HFFc6 (cell line): ENCODE measurements at regions not wholly inside any gene's neighbourhood (a gene's known extent, or its start where the extent isn't known, plus 50 kb on each side); places are given as distances from the start of the nearest gene placed in this dataset.

Source experiments
- DNase-seq: peaks from one replicate; pipeline ENCODE4 v3.0.0-alpha.2; 2018
- H3K27ac Mint-ChIP-seq: 2 replicates; pipeline ENCODE4 v1.8.0; 2020; ENCODE audit warnings: mild to moderate bottlenecking, mixed read lengths
- H3K27me3 Mint-ChIP-seq: 2 replicates; pipeline ENCODE4 v1.8.0; 2021; ENCODE audit warnings: mild to moderate bottlenecking, moderate library complexity, mixed read lengths; ENCODE audit not compliant: insufficient read depth
- H3K36me3 Mint-ChIP-seq: 2 replicates; pipeline ENCODE4 v1.8.0; 2021; ENCODE audit warnings: low read depth, mixed read lengths
- H3K4me1 Mint-ChIP-seq: 2 replicates; pipeline ENCODE4 v1.8.0; 2020; ENCODE audit warnings: low read depth, mixed read lengths
- H3K4me3 Mint-ChIP-seq: 2 replicates; pipeline ENCODE4 v1.8.0; 2020; ENCODE audit warnings: mild to moderate bottlenecking, moderate library complexity, mixed read lengths
- H3K9me3 Mint-ChIP-seq: 2 replicates; pipeline ENCODE4 v1.8.0; 2020; ENCODE audit warnings: mild to moderate bottlenecking, mixed read lengths
- TF ChIP-seq, protein P1 (sequence below): fragments of 200-600 bp; sonication (generic); IDR thresholded peaks from 2 replicates; pipeline ENCODE4 v1.5.0; 2021; ENCODE audit warnings: antibody characterized with exemption, mild to moderate bottlenecking

DNA sequence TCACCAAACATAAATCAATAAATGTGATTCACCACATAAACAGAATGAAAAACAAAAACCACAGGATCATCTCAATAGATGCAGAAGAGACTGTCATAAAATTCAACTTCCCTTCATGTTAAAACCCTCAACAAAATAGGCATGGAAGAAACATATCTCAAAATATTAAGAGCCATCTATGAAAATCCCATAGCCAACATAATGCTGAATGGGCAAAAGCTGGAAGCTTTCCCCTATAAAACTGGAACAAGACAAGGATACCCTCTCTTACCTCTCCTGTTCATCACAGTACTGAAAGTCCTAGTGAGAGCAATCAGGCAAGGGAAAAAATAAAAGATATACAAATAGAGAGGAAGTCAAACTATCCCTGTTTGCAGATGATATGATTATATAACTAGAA, 806.1 kb upstream of the MIR17HG start:
- peaks cover 3% of the 10 kb centered on the region for H3K9me3 Mint-ChIP-seq
- peaks cover 2% of the 10 kb centered on the region; the same call in 1 of the 2 replicates for H3K27me3 Mint-ChIP-seq
- peaks cover 16% of the 10 kb centered on the region for H3K36me3 Mint-ChIP-seq
- H3K4me3 Mint-ChIP-seq: no peak overlapping the region
- DNase-seq: no peak
- TF ChIP-seq, protein P1, sequence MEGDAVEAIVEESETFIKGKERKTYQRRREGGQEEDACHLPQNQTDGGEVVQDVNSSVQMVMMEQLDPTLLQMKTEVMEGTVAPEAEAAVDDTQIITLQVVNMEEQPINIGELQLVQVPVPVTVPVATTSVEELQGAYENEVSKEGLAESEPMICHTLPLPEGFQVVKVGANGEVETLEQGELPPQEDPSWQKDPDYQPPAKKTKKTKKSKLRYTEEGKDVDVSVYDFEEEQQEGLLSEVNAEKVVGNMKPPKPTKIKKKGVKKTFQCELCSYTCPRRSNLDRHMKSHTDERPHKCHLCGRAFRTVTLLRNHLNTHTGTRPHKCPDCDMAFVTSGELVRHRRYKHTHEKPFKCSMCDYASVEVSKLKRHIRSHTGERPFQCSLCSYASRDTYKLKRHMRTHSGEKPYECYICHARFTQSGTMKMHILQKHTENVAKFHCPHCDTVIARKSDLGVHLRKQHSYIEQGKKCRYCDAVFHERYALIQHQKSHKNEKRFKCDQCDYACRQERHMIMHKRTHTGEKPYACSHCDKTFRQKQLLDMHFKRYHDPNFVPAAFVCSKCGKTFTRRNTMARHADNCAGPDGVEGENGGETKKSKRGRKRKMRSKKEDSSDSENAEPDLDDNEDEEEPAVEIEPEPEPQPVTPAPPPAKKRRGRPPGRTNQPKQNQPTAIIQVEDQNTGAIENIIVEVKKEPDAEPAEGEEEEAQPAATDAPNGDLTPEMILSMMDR: no peak
- no peak overlapping the region for H3K27ac Mint-ChIP-seq
- H3K4me1 Mint-ChIP-seq: peaks cover 4% of the 10 kb centered on the region; the same call in 1 of the 2 replicates

DNA sequence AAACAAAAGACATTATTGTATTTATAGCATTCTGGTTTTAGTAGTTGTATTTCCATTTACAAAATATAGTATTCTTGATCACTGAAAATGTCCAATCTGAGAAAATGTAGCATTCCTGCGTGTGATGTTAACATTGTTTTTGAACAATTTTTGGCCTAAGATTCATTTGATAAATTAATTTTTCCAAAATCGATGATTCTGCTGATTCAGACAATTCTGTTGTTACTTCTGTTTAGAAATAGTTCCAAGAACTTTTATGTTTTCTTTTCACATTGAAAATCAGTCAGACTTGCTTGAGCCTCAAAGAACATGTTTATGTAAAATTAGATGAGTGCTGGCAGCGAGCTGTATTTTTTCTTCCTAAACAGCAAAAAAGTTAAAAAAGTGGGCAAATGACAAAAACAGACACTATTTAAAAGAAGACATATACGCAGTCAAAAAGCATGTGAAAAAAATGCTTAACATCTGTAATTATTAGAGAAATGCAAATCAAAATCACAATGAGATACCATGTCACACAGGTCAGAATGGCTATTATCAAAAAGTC, 804.5 kb upstream of the MIR17HG start:
- no peak for DNase-seq
- no peak overlapping the region for H3K4me3 Mint-ChIP-seq
- no peak overlapping the region for H3K27ac Mint-ChIP-seq
- peaks cover 28% of the 10 kb centered on the region for H3K36me3 Mint-ChIP-seq
- H3K9me3 Mint-ChIP-seq: peaks cover 14% of the 10 kb centered on the region
- peaks cover 2% of the 10 kb centered on the region; the same call in 1 of the 2 replicates for H3K27me3 Mint-ChIP-seq
- TF ChIP-seq, protein P1: no peak
- H3K4me1 Mint-ChIP-seq: peaks cover 4% of the 10 kb centered on the region; the same call in 1 of the 2 replicates

DNA sequence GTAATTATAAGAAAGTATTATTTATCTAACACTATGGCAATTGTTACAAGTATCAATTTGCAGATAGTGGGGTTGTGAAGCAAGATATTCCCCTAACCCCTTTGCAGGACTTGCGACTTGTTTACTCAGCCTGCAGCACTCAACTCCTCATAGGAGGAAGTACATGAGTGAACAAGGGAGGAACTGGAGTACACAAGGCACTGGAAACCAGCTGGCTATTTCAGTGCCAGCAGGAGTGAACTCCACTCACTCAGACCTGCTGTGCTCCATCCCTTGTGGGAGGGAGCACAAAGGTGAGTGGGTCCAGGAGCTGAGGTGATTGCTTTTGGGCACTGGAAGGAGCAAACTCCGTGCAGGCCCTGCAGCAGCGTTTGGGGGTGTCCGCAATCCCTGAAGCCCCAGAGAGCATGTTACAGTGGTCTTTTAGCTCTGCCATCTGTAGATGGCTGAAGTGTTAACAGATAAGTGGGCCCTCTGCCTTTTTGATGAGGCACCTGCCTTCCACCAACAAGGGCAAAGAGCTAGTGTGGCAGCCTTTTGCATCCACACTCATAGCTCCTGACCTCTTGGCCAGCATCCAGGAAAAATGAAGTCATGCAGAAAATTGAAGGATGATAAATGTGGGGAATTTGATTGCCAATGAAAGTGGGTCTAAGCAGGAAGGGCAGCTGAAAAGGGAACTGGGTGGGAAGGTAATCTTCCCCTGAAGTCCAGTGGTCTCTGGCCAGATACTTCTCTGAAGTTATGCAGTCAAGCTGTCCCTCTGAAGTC, 802.2 kb upstream of the MIR17HG start:
- Mint-ChIP-seq H3K27ac (no peak overlapping the region), H3K27me3 (peaks cover 2% of the 10 kb centered on the region; the same call in 1 of the 2 replicates), H3K4me1 (no peaks in the 10 kb centered on the region), H3K9me3 (peaks cover 18% of the 10 kb centered on the region), H3K4me3 (no peak overlapping the region), H3K36me3 (peaks cover 20% of the 10 kb centered on the region)
- no peak for DNase-seq
- TF ChIP-seq, protein P1: no peak

DNA sequence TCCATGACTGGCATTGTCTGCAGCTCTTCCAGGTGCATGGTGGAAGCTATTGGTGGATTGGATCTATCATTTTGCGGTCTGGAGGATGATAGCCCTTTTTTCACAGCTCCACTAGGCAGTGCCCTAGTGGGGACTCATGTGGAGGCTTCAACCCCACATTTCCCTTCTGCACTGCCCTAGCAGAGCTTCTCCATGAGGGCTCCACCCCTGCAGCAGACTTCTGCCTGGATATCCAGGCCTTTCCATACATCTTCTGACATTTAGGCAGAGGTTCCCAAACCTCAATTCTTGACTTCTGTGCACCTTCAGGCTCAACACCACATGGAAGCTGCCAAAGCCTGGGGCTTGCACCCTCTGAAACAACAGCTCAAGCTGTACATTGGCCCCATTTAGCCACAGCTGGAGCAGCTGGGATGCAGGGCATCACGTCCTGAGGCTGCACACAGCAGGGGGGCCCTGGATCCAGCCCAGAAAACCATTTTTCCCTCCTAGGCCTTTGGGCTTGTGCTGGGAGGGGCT, 800.2 kb upstream of the MIR17HG start:
- DNase-seq: no peak
- TF ChIP-seq, protein P1: no peak
- Mint-ChIP-seq H3K27ac (no peak overlapping the region), H3K27me3 (peaks cover 2% of the 10 kb centered on the region; the same call in 1 of the 2 replicates), H3K4me3 (no peak overlapping the region), H3K4me1 (no peaks in the 10 kb centered on the region), H3K36me3 (peaks cover 20% of the 10 kb centered on the region), H3K9me3 (peaks cover 18% of the 10 kb centered on the region)

DNA sequence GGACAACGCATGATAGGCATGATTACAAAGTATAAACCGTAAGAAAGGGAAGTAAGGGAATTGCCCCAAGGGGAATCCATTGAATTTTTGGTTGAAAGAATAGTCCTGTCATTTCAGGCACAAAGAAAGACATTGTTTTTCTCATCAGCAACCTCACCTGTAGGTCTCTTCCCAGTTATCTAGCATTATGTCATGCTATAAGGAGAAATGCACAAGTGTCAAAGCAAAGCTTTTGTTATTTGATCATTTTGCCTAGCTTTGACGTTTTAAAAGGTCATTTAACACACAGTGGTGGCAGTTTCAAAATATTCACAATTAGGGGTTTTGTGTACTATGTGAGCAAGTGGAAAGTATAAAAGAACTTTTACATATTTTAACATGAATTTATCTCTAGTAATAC, 796.2 kb upstream of the MIR17HG start:
- H3K4me3 Mint-ChIP-seq: no peak overlapping the region
- TF ChIP-seq, protein P1: no peak
- no peak for DNase-seq
- H3K36me3 Mint-ChIP-seq: peaks cover 17% of the 10 kb centered on the region
- H3K27me3 Mint-ChIP-seq: no peaks in the 10 kb centered on the region
- no peak overlapping the region for H3K27ac Mint-ChIP-seq
- H3K9me3 Mint-ChIP-seq: peaks cover 16% of the 10 kb centered on the region
- H3K4me1 Mint-ChIP-seq: peaks cover 22% of the 10 kb centered on the region
